ENCODE measurements at regions not wholly inside any gene's neighbourhood (a gene's known extent, or its start where the extent isn't known, plus 50 kb on each side); places are given as distances from the start of the nearest gene placed in this dataset.

DNA sequence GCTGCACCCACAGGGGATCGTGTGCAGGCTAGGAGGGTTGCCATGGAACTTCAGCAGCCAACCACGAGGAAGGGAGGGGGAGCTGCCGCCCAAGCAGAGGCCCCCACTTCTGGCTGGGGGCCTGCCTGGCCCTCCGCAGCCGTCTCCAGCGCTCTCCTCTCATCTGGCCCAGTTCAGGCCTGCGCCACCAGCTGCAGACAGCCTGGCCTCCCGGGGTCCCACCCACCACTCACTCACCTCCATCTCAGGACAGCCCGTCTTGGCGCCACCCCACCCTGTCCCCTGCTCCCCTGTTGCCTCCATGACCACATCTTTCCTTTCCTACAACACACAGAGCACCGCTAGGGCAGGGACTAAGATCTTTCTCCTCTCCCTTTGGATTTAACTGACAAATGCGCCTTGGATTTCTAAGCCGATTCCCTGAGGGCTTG, 98.7 kb downstream of the ANKRD60 start:
- TF ChIP-seq, protein P1, sequence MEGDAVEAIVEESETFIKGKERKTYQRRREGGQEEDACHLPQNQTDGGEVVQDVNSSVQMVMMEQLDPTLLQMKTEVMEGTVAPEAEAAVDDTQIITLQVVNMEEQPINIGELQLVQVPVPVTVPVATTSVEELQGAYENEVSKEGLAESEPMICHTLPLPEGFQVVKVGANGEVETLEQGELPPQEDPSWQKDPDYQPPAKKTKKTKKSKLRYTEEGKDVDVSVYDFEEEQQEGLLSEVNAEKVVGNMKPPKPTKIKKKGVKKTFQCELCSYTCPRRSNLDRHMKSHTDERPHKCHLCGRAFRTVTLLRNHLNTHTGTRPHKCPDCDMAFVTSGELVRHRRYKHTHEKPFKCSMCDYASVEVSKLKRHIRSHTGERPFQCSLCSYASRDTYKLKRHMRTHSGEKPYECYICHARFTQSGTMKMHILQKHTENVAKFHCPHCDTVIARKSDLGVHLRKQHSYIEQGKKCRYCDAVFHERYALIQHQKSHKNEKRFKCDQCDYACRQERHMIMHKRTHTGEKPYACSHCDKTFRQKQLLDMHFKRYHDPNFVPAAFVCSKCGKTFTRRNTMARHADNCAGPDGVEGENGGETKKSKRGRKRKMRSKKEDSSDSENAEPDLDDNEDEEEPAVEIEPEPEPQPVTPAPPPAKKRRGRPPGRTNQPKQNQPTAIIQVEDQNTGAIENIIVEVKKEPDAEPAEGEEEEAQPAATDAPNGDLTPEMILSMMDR (IDR thresholded peaks at IDR 0.05), result no peak
- no peak for TF ChIP-seq POLR2A (IDR thresholded peaks at IDR 0.05)
